ENCODE measurements at regions not wholly inside any gene's neighbourhood (a gene's known extent, or its start where the extent isn't known, plus 50 kb on each side); places are given as distances from the start of the nearest gene placed in this dataset.

DNA sequence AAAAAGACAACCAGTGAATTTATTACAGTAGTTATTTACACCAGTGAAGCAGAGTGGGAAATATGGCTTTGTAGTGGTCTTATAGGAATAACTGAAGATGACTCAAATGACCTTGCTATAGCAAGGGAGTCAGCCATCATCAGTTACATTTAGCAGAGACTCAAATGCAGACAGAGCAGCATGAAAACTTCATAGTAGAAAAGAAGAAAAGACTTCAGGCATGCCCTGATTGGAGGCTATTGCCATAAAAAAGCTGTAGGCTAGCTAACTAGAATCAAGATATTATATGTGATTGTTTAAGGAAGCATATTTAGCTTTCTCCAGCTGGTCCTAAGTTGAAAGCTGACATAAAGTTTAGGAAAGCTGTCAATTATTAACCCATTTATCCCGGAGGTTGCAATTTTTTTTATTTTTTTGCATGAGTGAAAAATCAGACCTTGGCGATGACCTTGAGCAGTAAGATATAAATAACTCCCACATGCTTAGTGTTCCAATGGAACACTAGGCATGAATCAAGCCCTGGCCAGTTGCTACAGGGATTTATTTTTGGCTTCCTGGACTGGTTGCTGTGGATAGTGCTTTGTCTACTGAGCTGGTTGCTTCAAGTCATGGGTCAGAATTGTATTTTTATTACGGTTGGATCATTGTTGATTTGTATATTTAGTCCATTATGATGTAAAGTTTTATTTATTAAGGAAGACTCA lies 675.6 kb upstream of the VRK2 start:
- no peak for DNase-seq
- Histone ChIP-seq H3K27me3 (ENCODE audit: insufficient read depth in 3 of 3, low read length in 2 of 3) (no peaks in the 10 kb centered on the region), H3K4me1 (no peaks in the 10 kb centered on the region), H3K4me3 (no peak overlapping the region), H3K27ac (peak overlapping the region; percentile 25), H3K9me3 (no peaks in the 10 kb centered on the region), H3K36me3 (ENCODE audit: insufficient read depth in 1 of 2, low read depth in 1 of 2) (no peaks in the 10 kb centered on the region)
- ATAC-seq = peak; percentile 89 to 98 (median 94)
- TF ChIP-seq, protein P1, sequence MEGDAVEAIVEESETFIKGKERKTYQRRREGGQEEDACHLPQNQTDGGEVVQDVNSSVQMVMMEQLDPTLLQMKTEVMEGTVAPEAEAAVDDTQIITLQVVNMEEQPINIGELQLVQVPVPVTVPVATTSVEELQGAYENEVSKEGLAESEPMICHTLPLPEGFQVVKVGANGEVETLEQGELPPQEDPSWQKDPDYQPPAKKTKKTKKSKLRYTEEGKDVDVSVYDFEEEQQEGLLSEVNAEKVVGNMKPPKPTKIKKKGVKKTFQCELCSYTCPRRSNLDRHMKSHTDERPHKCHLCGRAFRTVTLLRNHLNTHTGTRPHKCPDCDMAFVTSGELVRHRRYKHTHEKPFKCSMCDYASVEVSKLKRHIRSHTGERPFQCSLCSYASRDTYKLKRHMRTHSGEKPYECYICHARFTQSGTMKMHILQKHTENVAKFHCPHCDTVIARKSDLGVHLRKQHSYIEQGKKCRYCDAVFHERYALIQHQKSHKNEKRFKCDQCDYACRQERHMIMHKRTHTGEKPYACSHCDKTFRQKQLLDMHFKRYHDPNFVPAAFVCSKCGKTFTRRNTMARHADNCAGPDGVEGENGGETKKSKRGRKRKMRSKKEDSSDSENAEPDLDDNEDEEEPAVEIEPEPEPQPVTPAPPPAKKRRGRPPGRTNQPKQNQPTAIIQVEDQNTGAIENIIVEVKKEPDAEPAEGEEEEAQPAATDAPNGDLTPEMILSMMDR (IDR thresholded peaks at IDR 0.05) = no peak
- WGBS, 3 donors = 22 to 58% (median 24%) methylated on average over 3 of the region's 3 CpGs
- intact Hi-C loops (cut with DNase I) = no loop called here

DNA sequence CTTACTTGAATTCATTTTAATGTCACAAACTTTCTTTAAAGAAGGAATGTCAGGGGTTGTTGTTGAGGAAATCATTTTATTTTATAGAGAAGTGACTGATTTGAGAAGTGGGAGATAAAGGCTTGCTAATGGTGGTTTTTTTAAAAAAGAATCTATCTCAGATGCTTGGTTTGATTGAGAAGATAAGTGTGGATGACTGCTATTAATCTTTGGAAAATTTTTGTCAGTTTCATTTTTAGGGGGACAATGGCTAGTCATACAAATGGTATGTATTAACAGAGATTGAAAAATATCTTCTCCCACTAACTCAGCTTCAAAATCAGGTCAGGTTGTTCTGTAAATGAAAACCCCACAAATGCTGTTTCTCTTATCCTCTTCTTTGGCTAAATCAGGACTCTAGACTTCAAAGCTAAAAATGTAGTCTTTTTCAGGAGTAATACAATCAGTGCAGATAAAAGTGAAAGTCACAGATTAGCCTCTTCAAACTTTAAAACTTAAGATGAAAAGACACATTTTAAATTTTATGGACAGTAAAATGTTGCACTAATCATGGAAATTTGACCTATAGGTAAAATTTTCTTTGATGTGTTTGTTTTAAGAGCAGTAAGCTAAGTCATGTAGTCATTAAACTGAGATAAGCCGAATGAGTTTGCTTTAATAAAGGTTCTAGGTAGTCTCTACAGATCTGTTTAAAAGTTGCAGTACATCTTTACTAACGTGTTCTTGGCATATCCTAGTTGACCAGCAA lies 674.2 kb upstream of the VRK2 start:
- WGBS, 3 donors = 44 to 56% (median 55%) methylated on average over 2 of the region's 2 CpGs
- H3K4me1 ChIP-seq = no peaks in the 10 kb centered on the region
- intact Hi-C loops (cut with DNase I) = no loop called here

DNA sequence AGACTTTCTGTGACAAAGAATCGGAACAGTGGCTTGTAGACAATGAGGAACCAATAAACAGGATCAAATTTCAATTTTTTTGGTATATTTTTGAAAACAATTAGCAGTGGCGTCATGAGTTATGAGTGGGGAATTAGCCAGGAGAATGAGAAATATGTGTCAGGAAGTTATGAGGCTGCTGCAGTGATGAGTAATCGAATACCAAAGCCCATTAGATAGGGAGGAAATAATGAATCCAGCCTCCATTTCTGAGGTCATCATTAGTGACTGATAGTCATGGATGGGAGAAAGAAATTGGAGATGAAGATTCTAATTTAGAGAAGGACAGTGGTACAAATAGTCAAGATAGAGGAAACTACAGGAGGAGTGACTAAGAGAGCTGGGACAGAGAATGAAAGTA lies 673.1 kb upstream of the VRK2 start:
- 55 to 76% (median 65%) methylated on average over 3 of the region's 3 CpGs for WGBS, 3 donors
- Histone ChIP-seq H3K27me3 (ENCODE audit: insufficient read depth in 3 of 3, low read length in 2 of 3) (no peaks in the 10 kb centered on the region), H3K9me3 (no peaks in the 10 kb centered on the region), H3K36me3 (ENCODE audit: insufficient read depth in 1 of 2, low read depth in 1 of 2) (no peaks in the 10 kb centered on the region), H3K4me1 (no peaks in the 10 kb centered on the region), H3K27ac (no peak overlapping the region), H3K4me3 (no peak overlapping the region)
- TF ChIP-seq, protein P1 (IDR thresholded peaks at IDR 0.05) = no peak
- intact Hi-C loops (cut with DNase I) = no loop called here
- ATAC-seq (no peak), DNase-seq (no peak)

More for the DNA sequence above, 674.2 kb upstream of the VRK2 start:
- TF ChIP-seq, protein P1 (IDR thresholded peaks at IDR 0.05) = no peak
- Histone ChIP-seq H3K36me3 (ENCODE audit: insufficient read depth in 1 of 2, low read depth in 1 of 2) (no peaks in the 10 kb centered on the region), H3K27me3 (ENCODE audit: insufficient read depth in 3 of 3, low read length in 2 of 3) (no peaks in the 10 kb centered on the region), H3K27ac (no peak overlapping the region), H3K9me3 (no peaks in the 10 kb centered on the region), H3K4me3 (no peak overlapping the region)
- no peak for ATAC-seq
- DNase-seq = no peak

DNA sequence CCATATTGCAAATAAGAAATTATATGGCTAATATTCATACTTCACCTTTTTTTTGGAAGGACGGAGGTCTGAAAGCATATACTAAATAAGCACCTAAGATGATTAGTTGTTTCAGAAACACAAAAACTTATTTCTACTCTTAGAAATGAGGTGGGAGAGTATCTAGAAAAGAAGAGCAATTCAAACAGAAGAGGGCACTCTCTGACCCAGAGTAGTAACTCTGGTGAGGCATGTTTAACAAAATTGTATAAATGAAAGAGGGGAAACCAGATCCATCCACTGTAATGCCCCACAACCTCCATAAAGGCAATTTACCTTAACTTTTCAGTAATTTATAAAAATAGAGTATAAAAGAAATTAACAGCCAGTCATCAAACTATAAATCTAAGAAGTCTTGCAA lies 669.6 kb upstream of the VRK2 start:
- H3K4me1 ChIP-seq = no peaks in the 10 kb centered on the region
- no peak for ATAC-seq
- intact Hi-C loops (cut with DNase I) = loop anchor here in 1 of 2 donors (5.0 kb wide), 1 partner anchor 120 kb away; no protein-coding TSS in a partner anchor
- no peak overlapping the region for H3K27ac ChIP-seq
- TF ChIP-seq, protein P1 (IDR thresholded peaks at IDR 0.05) = peak; percentile 11
- H3K4me3 ChIP-seq = no peak overlapping the region
- H3K27me3 ChIP-seq (ENCODE audit: insufficient read depth in 3 of 3, low read length in 2 of 3) = no peaks in the 10 kb centered on the region
- no peaks in the 10 kb centered on the region for H3K9me3 ChIP-seq
- no peak for DNase-seq
- H3K36me3 ChIP-seq (ENCODE audit: insufficient read depth in 1 of 2, low read depth in 1 of 2) = no peaks in the 10 kb centered on the region
- WGBS, 3 donors = 36 to 90% (median 54%) methylated on average over 1 of the region's 1 CpG
